Endodermal cell (in vitro differentiated cells): ENCODE measurements at regions not wholly inside any gene's neighbourhood (a gene's known extent, or its start where the extent isn't known, plus 50 kb on each side); places are given as distances from the start of the nearest gene placed in this dataset.

ENCODE experiments used
- DNase-seq: peaks from one replicate; pipeline ENCODE4 v3.0.0-alpha.2; 2017
- H3K27ac ChIP-seq: 2 replicates; pipeline ENCODE4 v1.5.1; 2013; ENCODE audit warnings: mild to moderate bottlenecking, low read depth, low read length, moderate library complexity
- H3K27me3 ChIP-seq: 2 replicates; pipeline ENCODE4 v1.6.1; 2013; ENCODE audit warnings: mild to moderate bottlenecking, low read length, moderate library complexity; ENCODE audit not compliant: insufficient read depth, control insufficient read depth, poor library complexity, severe bottlenecking
- H3K36me3 ChIP-seq: 2 replicates; pipeline ENCODE4 v1.7.0; 2013; ENCODE audit warnings: mild to moderate bottlenecking, low read length, moderate library complexity; ENCODE audit not compliant: control insufficient read depth, insufficient read depth
- H3K4me1 ChIP-seq: one replicate; pipeline ENCODE4 v1.7.0; 2013; ENCODE audit warnings: low read length; ENCODE audit not compliant: control insufficient read depth, insufficient read depth
- H3K4me3 ChIP-seq: 2 replicates; pipeline ENCODE4 v1.5.1; 2013; ENCODE audit warnings: mild to moderate bottlenecking, low read length, moderate library complexity
- H3K9ac ChIP-seq: 2 replicates; pipeline ENCODE4 v1.6.1; 2013; ENCODE audit warnings: mild to moderate bottlenecking, low read length, moderate library complexity; ENCODE audit not compliant: poor library complexity, severe bottlenecking; ENCODE audit errors: extremely low read depth
- H3K9me3 ChIP-seq: 2 replicates; pipeline ENCODE4 v1.6.1; 2013; ENCODE audit warnings: mild to moderate bottlenecking, low read length, moderate library complexity; ENCODE audit not compliant: control insufficient read depth
- H3K27ac Mint-ChIP-seq: 2 replicates; pipeline ENCODE4 v1.8.0; 2020; ENCODE audit warnings: mixed read lengths
- H3K27me3 Mint-ChIP-seq: 2 replicates; pipeline ENCODE4 v1.8.0; 2021; ENCODE audit warnings: mild to moderate bottlenecking, mixed read lengths; ENCODE audit not compliant: insufficient read depth
- H3K36me3 Mint-ChIP-seq: 2 replicates; pipeline ENCODE4 v1.8.0; 2020; ENCODE audit warnings: low read depth, mixed read lengths
- H3K4me1 Mint-ChIP-seq: 2 replicates; pipeline ENCODE4 v1.8.0; 2020; ENCODE audit warnings: mixed read lengths
- H3K4me3 Mint-ChIP-seq: 2 replicates; pipeline ENCODE4 v1.8.0; 2020; ENCODE audit warnings: mild to moderate bottlenecking, moderate library complexity, mixed read lengths
- H3K9me3 Mint-ChIP-seq: 2 replicates; pipeline ENCODE4 v1.8.0; 2020; ENCODE audit warnings: mild to moderate bottlenecking, mixed read lengths
- WGBS, 2 experiments: methylation state at CpG; one replicate each; pipeline versions ENCODE4 v1.1.5 to v1.1.7; 2013; ENCODE audit warnings: missing lambda C conversion rate in 2 of 2, mixed read lengths in 1 of 2; ENCODE audit not compliant: insufficient coverage in 1 of 2, insufficient read length in 1 of 2; 5-methylcytosine and 5-hydroxymethylcytosine counted together
- TF ChIP-seq, protein P1 (sequence below): fragments of 200-600 bp; sonication (generic); conservative IDR thresholded peaks from 2 replicates; pipeline ENCODE4 v1.5.0; 2021; ENCODE audit warnings: antibody characterized with exemption, mild to moderate bottlenecking

DNA sequence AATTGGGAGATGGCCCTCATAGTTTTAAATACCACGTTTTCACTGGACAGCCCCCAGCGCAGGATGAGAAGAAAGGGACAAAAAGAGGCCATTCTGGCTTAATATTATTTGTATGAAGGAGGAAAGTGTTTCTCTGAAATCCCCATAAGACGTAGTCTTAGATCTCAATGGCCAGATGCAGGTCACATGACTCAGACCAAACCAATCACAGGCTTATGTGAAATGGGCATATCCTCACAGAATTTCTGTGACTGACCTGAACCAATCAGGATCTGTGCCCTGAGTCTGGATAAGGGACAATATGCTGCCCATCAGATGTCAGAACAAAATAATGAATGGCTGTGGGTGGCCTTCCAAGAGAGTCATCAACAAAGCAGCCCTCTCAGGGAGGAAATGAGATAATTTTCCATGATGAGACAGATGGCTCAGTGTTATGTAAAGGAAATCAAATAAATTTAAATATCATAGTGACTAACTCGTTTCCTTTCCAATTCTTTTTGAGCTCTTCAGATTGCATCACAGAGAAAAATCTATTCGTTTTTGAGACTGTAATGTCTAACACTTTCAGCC lies 1009.5 kb upstream of the TMEM132C start:
- 83 to 91% methylated on average over 5 of the region's 5 CpGs for WGBS, 2 experiments
- Mint-ChIP-seq H3K36me3 (no peaks in the 10 kb centered on the region), H3K4me1 (no peaks in the 10 kb centered on the region)

DNA sequence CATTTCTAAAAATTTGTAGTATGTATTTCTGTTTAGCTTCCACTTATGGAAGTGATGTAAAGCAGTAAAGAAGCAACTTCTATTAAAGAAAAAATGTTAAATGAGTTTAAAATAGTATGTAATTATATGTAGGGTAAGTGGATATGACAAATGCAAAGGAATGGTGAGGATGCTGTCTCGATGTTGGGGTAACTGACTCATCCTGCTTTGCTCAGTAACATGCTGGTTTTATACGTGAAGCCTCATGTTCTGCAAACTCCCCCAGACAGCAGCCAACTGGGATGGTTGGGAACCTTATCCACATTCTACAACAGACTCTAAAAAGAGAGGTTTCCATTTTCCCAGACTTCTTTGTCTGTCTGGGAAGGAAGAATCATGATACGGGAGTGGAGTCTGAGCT lies 1006.4 kb upstream of the TMEM132C start:
- Mint-ChIP-seq H3K27ac (no peak overlapping the region), H3K4me3 (no peak overlapping the region), H3K36me3 (no peaks in the 10 kb centered on the region), H3K4me1 (no peaks in the 10 kb centered on the region), H3K9me3 (no peaks in the 10 kb centered on the region), H3K27me3 (peaks cover 4% of the 10 kb centered on the region)
- Histone ChIP-seq H3K36me3 (no peaks in the 10 kb centered on the region), H3K9me3 (no peaks in the 10 kb centered on the region), H3K27me3 (no peaks in the 10 kb centered on the region), H3K27ac (no peak overlapping the region), H3K9ac (no peak overlapping the region), H3K4me3 (no peak overlapping the region), H3K4me1 (no peaks in the 10 kb centered on the region)
- TF ChIP-seq, protein P1, sequence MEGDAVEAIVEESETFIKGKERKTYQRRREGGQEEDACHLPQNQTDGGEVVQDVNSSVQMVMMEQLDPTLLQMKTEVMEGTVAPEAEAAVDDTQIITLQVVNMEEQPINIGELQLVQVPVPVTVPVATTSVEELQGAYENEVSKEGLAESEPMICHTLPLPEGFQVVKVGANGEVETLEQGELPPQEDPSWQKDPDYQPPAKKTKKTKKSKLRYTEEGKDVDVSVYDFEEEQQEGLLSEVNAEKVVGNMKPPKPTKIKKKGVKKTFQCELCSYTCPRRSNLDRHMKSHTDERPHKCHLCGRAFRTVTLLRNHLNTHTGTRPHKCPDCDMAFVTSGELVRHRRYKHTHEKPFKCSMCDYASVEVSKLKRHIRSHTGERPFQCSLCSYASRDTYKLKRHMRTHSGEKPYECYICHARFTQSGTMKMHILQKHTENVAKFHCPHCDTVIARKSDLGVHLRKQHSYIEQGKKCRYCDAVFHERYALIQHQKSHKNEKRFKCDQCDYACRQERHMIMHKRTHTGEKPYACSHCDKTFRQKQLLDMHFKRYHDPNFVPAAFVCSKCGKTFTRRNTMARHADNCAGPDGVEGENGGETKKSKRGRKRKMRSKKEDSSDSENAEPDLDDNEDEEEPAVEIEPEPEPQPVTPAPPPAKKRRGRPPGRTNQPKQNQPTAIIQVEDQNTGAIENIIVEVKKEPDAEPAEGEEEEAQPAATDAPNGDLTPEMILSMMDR: no peak
- no peak for DNase-seq
- WGBS, 2 experiments: 92 to 93% methylated on average over 2 to 3 of the region's 3 CpGs

More for the DNA sequence above, 1009.5 kb upstream of the TMEM132C start:
- no peak overlapping the region for H3K9ac ChIP-seq
- H3K27ac ChIP-seq: no peak overlapping the region
- no peaks in the 10 kb centered on the region for H3K27me3 ChIP-seq
- H3K4me3 ChIP-seq: no peak overlapping the region
- Mint-ChIP-seq H3K27me3 (peaks cover 2% of the 10 kb centered on the region), H3K4me3 (no peak overlapping the region), H3K27ac (no peak overlapping the region), H3K9me3 (no peaks in the 10 kb centered on the region)
- H3K9me3 ChIP-seq: no peaks in the 10 kb centered on the region
- H3K36me3 ChIP-seq: no peaks in the 10 kb centered on the region
- no peak for DNase-seq
- no peaks in the 10 kb centered on the region for H3K4me1 ChIP-seq
- TF ChIP-seq, protein P1: no peak

DNA sequence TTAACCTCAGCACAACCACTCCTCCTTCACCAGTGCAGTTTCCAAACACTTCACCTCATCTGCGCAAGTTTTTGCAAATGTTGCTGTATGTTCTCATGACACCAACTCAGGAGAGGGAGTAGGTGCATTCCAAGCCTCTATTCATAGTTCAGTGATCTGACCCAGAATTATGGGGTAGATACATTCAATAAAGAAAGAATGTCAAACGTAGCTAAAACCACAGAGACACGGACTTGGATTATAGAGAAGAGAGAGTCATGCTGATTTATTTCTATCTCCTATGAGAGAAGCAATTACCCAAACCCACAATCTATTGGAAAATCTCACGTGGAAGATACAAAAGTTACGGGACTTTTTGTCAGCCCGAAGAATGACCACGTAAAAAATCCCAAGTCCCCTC lies 1006.0 kb upstream of the TMEM132C start:
- Mint-ChIP-seq H3K27ac (no peak overlapping the region), H3K4me3 (no peak overlapping the region), H3K9me3 (no peaks in the 10 kb centered on the region), H3K4me1 (no peaks in the 10 kb centered on the region), H3K27me3 (peaks cover 4% of the 10 kb centered on the region), H3K36me3 (no peaks in the 10 kb centered on the region)
- H3K4me1 ChIP-seq: no peaks in the 10 kb centered on the region
- H3K9me3 ChIP-seq: no peaks in the 10 kb centered on the region
- H3K4me3 ChIP-seq: no peak overlapping the region
- H3K27me3 ChIP-seq: no peaks in the 10 kb centered on the region
- TF ChIP-seq, protein P1: no peak
- H3K27ac ChIP-seq: no peak overlapping the region
- H3K9ac ChIP-seq: no peak overlapping the region
- DNase-seq: no peak
- 80 to 100% methylated on average over 3 to 7 of the region's 7 CpGs for whole genome bisulfite sequencing, 2 experiments
- H3K36me3 ChIP-seq: no peaks in the 10 kb centered on the region
